ENCODE measurements at regions not wholly inside any gene's neighbourhood (a gene's known extent, or its start where the extent isn't known, plus 50 kb on each side); places are given as distances from the start of the nearest gene placed in this dataset.

DNA sequence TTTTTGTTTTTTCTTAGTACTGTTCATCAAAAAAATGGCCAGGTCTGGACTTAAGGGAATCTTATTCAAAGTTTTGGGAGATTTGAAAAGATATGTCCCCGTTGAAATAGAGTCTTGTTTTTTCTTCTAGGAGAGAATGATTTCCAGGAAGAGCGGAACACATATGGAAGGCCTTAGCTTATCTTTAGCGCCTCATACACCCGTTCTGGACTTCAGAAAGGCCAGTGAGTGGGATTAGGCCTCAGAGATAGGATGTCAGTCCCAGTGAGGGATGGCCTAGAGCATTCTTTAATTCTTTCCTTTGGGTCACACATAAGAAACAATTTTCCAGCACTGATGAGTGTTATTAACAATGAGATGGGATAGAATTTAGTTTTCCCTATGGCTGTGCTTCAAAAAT, 54.5 kb upstream of the HAND2 start:
- no peaks in the 10 kb centered on the region for H3K4me1 Mint-ChIP-seq (ENCODE audit: low read depth)
- no peaks in the 10 kb centered on the region for H3K36me3 Mint-ChIP-seq (ENCODE audit: low read depth)
- no peaks in the 10 kb centered on the region for H3K9me3 Mint-ChIP-seq
- H3K27me3 Mint-ChIP-seq (ENCODE audit: low read depth), result no peaks in the 10 kb centered on the region
- H3K4me3 Mint-ChIP-seq (ENCODE audit: low read depth), result no peak overlapping the region
- H3K27ac Mint-ChIP-seq, result no peak overlapping the region
- no peak for DNase-seq (ENCODE audit: low spot score)
- intact Hi-C loops (cut with micrococcal nuclease), result no loop called here
